ENCODE measurements at regions not wholly inside any gene's neighbourhood (a gene's known extent, or its start where the extent isn't known, plus 50 kb on each side); places are given as distances from the start of the nearest gene placed in this dataset.

DNA sequence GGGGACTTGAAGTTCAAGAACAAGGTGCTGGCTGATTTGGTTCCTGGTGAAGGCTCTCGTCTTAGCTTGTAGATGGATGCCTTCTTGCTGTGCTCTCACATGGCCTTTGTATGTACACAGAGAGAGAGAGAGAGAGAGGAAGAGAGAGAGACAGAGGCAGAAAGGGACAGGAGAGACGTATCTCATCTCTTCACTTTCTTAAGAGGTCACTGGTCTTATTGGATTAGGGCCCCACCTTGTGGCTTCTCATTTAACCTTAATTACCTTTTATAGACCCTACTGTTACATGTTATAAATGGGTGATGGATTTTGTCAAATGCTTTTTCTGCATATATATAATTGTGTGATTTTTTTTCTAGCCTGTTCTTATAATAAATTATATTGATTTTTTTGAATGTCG is 1444.2 kb downstream of the ADGRL3 start:
- TF ChIP-seq, protein P1, sequence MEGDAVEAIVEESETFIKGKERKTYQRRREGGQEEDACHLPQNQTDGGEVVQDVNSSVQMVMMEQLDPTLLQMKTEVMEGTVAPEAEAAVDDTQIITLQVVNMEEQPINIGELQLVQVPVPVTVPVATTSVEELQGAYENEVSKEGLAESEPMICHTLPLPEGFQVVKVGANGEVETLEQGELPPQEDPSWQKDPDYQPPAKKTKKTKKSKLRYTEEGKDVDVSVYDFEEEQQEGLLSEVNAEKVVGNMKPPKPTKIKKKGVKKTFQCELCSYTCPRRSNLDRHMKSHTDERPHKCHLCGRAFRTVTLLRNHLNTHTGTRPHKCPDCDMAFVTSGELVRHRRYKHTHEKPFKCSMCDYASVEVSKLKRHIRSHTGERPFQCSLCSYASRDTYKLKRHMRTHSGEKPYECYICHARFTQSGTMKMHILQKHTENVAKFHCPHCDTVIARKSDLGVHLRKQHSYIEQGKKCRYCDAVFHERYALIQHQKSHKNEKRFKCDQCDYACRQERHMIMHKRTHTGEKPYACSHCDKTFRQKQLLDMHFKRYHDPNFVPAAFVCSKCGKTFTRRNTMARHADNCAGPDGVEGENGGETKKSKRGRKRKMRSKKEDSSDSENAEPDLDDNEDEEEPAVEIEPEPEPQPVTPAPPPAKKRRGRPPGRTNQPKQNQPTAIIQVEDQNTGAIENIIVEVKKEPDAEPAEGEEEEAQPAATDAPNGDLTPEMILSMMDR (conservative IDR thresholded peaks at IDR 0.05): peak; percentile 60
- no peak for TF ChIP-seq ZFX (IDR thresholded peaks at IDR 0.05)

Data from C4-2B (cell line).